IMR-90 (cell line): ENCODE measurements at regions not wholly inside any gene's neighbourhood (a gene's known extent, or its start where the extent isn't known, plus 50 kb on each side); places are given as distances from the start of the nearest gene placed in this dataset.

Experiments
- ATAC-seq: fragments of 200-7000 bp; cut with Tn5 transposase; 2 replicates; pipeline ENCODE4 v1.9.1; 2020; ENCODE audit warnings: low read depth, mild to moderate bottlenecking, moderate library complexity
- BruUV-seq: library from RNA; stranded (reverse); fragments of 400-500 nt; replicated peaks from 2 replicates; lab custom pipeline; 2021; lab: Mats Ljungman, UMichigan
- CTCF ChIA-PET: fragments of 300-600 bp; formaldehyde crosslinking; extraction: SDS; loops from one replicate; lab custom pipeline; 2021; ENCODE audit warnings: antibody characterized with exemption; lab: Yijun Ruan, JAX
- POLR2A ChIA-PET: fragments of 300-600 bp; sonication (Branson Sonifier 250); formaldehyde crosslinking; loops from one replicate; lab custom pipeline; 2022; ENCODE audit warnings: antibody characterized with exemption; ENCODE audit not compliant: unreplicated experiment; lab: Charles Lee
- DNase-seq: peaks from one replicate; pipeline ENCODE4 v3.0.0; 2013
- H2AFZ ChIP-seq: replicated peaks from 2 replicates; pipeline ENCODE3; 2013; ENCODE audit warnings: low read length, mild to moderate bottlenecking; ENCODE audit not compliant: poor library complexity
- H2AK5ac ChIP-seq: 2 replicates; pipeline ENCODE4 v1.6.1; 2013; ENCODE audit warnings: low read depth, low read length, inconsistent platforms
- H2AK9ac ChIP-seq: replicated peaks from 2 replicates; pipeline ENCODE3; 2013; ENCODE audit warnings: mild to moderate bottlenecking, low read depth, low read length, moderate library complexity; ENCODE audit not compliant: poor library complexity
- H2BK120ac ChIP-seq: 2 replicates; pipeline ENCODE4 v1.6.1; 2013; ENCODE audit warnings: low read depth, low read length, inconsistent platforms
- H2BK15ac ChIP-seq: 3 replicates; pipeline ENCODE4 v1.6.1; 2013; ENCODE audit warnings: low read depth, low read length, inconsistent platforms
- H2BK20ac ChIP-seq: 2 replicates; pipeline ENCODE4 v1.6.1; 2013; ENCODE audit warnings: low read depth, mild to moderate bottlenecking, inconsistent platforms, low read length, moderate library complexity
- H2BK5ac ChIP-seq: 2 replicates; pipeline ENCODE4 v1.6.1; 2013; ENCODE audit warnings: mild to moderate bottlenecking, low read depth, low read length, inconsistent platforms; ENCODE audit not compliant: poor library complexity, severe bottlenecking
- H3K14ac ChIP-seq: replicated peaks from 2 replicates; pipeline ENCODE4 v1.6.1; 2013; ENCODE audit warnings: low read depth, low read length, inconsistent platforms
- H3K18ac ChIP-seq: 2 replicates; pipeline ENCODE4 v1.6.1; 2013; ENCODE audit warnings: low read depth, low read length, control low read depth
- H3K23ac ChIP-seq: 2 replicates; pipeline ENCODE4 v1.6.1; 2013; ENCODE audit warnings: low read depth, low read length, inconsistent platforms
- H3K27ac ChIP-seq: 2 replicates; pipeline ENCODE4 v1.5.1; 2013; ENCODE audit warnings: mild to moderate bottlenecking, control low read depth, low read length; ENCODE audit not compliant: insufficient read depth
- H3K27me3 ChIP-seq: 2 replicates; pipeline ENCODE4 v1.6.1; 2013; ENCODE audit warnings: low read length; ENCODE audit not compliant: control insufficient read depth, insufficient read depth
- H3K36me3 ChIP-seq: 2 replicates; pipeline ENCODE4 v1.6.1; 2013; ENCODE audit warnings: low read length, mixed read lengths; ENCODE audit not compliant: control insufficient read depth, insufficient read depth
- H3K4ac ChIP-seq: 2 replicates; pipeline ENCODE4 v1.6.1; 2013; ENCODE audit warnings: low read depth, low read length, inconsistent platforms
- H3K4me1 ChIP-seq: 2 replicates; pipeline ENCODE4 v1.6.1; 2013; ENCODE audit warnings: low read length, mixed read lengths; ENCODE audit not compliant: control insufficient read depth, insufficient read depth
- H3K4me2 ChIP-seq: 2 replicates; pipeline ENCODE4 v1.6.1; 2013; ENCODE audit warnings: low read depth, mild to moderate bottlenecking, control low read depth, low read length, moderate library complexity
- H3K4me3 ChIP-seq: 2 replicates; pipeline ENCODE4 v1.5.1; 2013; ENCODE audit warnings: low read depth, mild to moderate bottlenecking, control low read depth, low read length, moderate library complexity; ENCODE audit not compliant: insufficient read depth
- H3K56ac ChIP-seq: 2 replicates; pipeline ENCODE4 v1.6.1; 2013; ENCODE audit warnings: low read length, inconsistent platforms; ENCODE audit not compliant: insufficient read depth; ENCODE audit errors: extremely low read depth
- H3K79me1 ChIP-seq, 2 experiments: 2 replicates each; pipeline ENCODE4 v1.6.1; 2013; ENCODE audit warnings: low read length in 2 of 2, inconsistent platforms in 1 of 2, low read depth in 1 of 2
- H3K9ac ChIP-seq: 2 replicates; pipeline ENCODE4 v1.6.1; 2013; ENCODE audit warnings: low read depth, low read length, control low read depth
- H3K9me1 ChIP-seq: 2 replicates; pipeline ENCODE4 v1.6.1; 2013; ENCODE audit warnings: low read length, inconsistent platforms; ENCODE audit not compliant: insufficient read depth
- H3K9me3 ChIP-seq: 2 replicates; pipeline ENCODE4 v1.6.1; 2013; ENCODE audit warnings: low read length; ENCODE audit not compliant: control insufficient read depth, insufficient read depth
- H4K20me1 ChIP-seq: 2 replicates; pipeline ENCODE4 v1.6.1; 2013; ENCODE audit warnings: low read length, inconsistent platforms; ENCODE audit not compliant: insufficient read depth
- H4K5ac ChIP-seq: 2 replicates; pipeline ENCODE4 v1.6.1; 2013; ENCODE audit warnings: mild to moderate bottlenecking, low read depth, low read length, control low read depth
- H4K8ac ChIP-seq, 2 experiments: 2 replicates each; pipeline ENCODE4 v1.6.1; 2013; ENCODE audit warnings: low read depth in 2 of 2, low read length in 2 of 2, control low read depth in 1 of 2, inconsistent platforms in 1 of 2
- H4K91ac ChIP-seq: 2 replicates; pipeline ENCODE4 v1.6.1; 2013; ENCODE audit warnings: low read depth, low read length, inconsistent platforms; ENCODE audit not compliant: insufficient read depth
- MXI1 ChIP-seq: IDR thresholded peaks from 2 replicates; pipeline ENCODE4 v1.6.1; 2012; ENCODE audit warnings: low read depth, mild to moderate bottlenecking, low read length, moderate library complexity, borderline replicate concordance
- NFE2L2 ChIP-seq: fragments of 150-350 bp; IDR thresholded peaks from 2 replicates; pipeline ENCODE4 v1.6.1; 2016; ENCODE audit warnings: low read depth, mild to moderate bottlenecking, low read length
- RFX5 ChIP-seq: IDR thresholded peaks from 2 replicates; pipeline ENCODE4 v1.8.0; 2012; ENCODE audit warnings: low read depth, mild to moderate bottlenecking, low read length, moderate library complexity
- dilution Hi-C: fragments of 300-500 bp; cut with HindIII; formaldehyde crosslinking; loops from one replicate; pipeline ENCODE4 v1.14.3; 2018; ENCODE audit warnings: low sequenced_read_pairs; ENCODE audit not compliant: unreplicated experiment
- in situ Hi-C: fragments of 300-500 bp; cut with MboI; formaldehyde crosslinking; loops from 3 replicates; pipeline ENCODE4 v1.14.3; 2019; ENCODE audit warnings: low sequenced_read_pairs, inconsistent platforms, mixed read lengths
- intact Hi-C: fragments of 100-400 bp; cut with micrococcal nuclease; formaldehyde crosslinking; loops from 2 replicates; pipeline ENCODE4 v1.10.0; 2022

- no peak overlapping the region for H3K9ac ChIP-seq
- H4K5ac ChIP-seq: no peak overlapping the region
- BruUV-seq: no TSS peak
- H3K9me3 ChIP-seq: no peaks in the 10 kb centered on the region
- H3K18ac ChIP-seq: no peak overlapping the region
- H2AFZ ChIP-seq: no peak overlapping the region
- no peak overlapping the region for H2AK9ac ChIP-seq
- ChIA-PET POLR2A (no interaction called here), CTCF (interaction anchor here (1.1 kb wide), 1 partner anchor 100 kb away, joined by 3 read pairs; no protein-coding TSS in a partner anchor)
- no peak overlapping the region for H2BK15ac ChIP-seq
- H2AK5ac ChIP-seq: no peak overlapping the region
- H4K8ac ChIP-seq: no peak overlapping the region
- no peak overlapping the region for H2BK5ac ChIP-seq
- no peak overlapping the region for H2BK20ac ChIP-seq
- in situ Hi-C loops: no loop called here
- peak; percentile 63 for ATAC-seq
- H3K4me2 ChIP-seq: no peak overlapping the region
- H4K20me1 ChIP-seq: no peaks in the 10 kb centered on the region
- no peaks in the 10 kb centered on the region for H3K36me3 ChIP-seq
- H3K4me1 ChIP-seq: peaks cover 6% of the 10 kb centered on the region; the same call in 1 of the 2 replicates
- intact Hi-C loops: no loop called here
- no peak overlapping the region for H3K23ac ChIP-seq
- no peak overlapping the region for H3K56ac ChIP-seq
- no peaks in the 10 kb centered on the region for H3K9me1 ChIP-seq
- no peaks in the 10 kb centered on the region for H3K27me3 ChIP-seq
- dilution Hi-C loops: no loop called here
- no peak overlapping the region for H2BK120ac ChIP-seq
- TF ChIP-seq MXI1 (no peak), NFE2L2 (no peak), RFX5 (no peak)
- no peak overlapping the region for H3K4me3 ChIP-seq
- H3K4ac ChIP-seq: no peak overlapping the region
- H3K79me1 ChIP-seq: no peaks in the 10 kb centered on the region
- H4K91ac ChIP-seq: no peak overlapping the region
- peak; percentile 65 for DNase-seq
- H3K27ac ChIP-seq: peak overlapping the region; percentile 82; the same call in 1 of the 2 replicates
- H3K14ac ChIP-seq: no peak overlapping the region
Observed at GRCh38 chr18:11411048-11411447, 198.3 kb upstream of the SLC35G4 start.
